ENCODE measurements at regions not wholly inside any gene's neighbourhood (a gene's known extent, or its start where the extent isn't known, plus 50 kb on each side); places are given as distances from the start of the nearest gene placed in this dataset.
A peak's percentile ranks its signal among the peaks of the same experiment; 100 is the strongest.
"Not testable (repeated sequence)": the region's sequence is repeated elsewhere in the genome, so short reads cannot be mapped to it uniquely, and the experiment has no call there.

- DNase-seq, result no peak
These were observed 58.7 kb upstream of the FNDC3B start for GRCh38 chr3:171980578-171981270.

- no peak for DNase-seq
These were observed 58.1 kb upstream of the FNDC3B start for GRCh38 chr3:171981271-171981605.

- DNase-seq, result no peak
These were observed 56.5 kb upstream of the FNDC3B start for GRCh38 chr3:171982828-171983227.

- not testable (repeated sequence) for DNase-seq
These were observed 55.7 kb upstream of the FNDC3B start for GRCh38 chr3:171983685-171984084.

GRCh38 chr3:171984883-171985282 lies 54.5 kb upstream of the FNDC3B start:
- DNase-seq, result peak in 11 of 51 donors; percentile 0 to 13 (median 2)

GRCh38 chr3:171986176-171986575 lies 53.2 kb upstream of the FNDC3B start:
- DNase-seq, result no peak

- DNase-seq, result no peak
These were observed 52.4 kb upstream of the FNDC3B start for GRCh38 chr3:171986757-171987518.
